Erythroblast (primary cell): ENCODE measurements at regions not wholly inside any gene's neighbourhood (a gene's known extent, or its start where the extent isn't known, plus 50 kb on each side); places are given as distances from the start of the nearest gene placed in this dataset.

Source experiments
- GATA1 ChIP-seq: IDR thresholded peaks from 2 replicates; pipeline ENCODE4 v1.6.1; 2011; ENCODE audit warnings: low read depth, mild to moderate bottlenecking, control low read depth, low read length, moderate library complexity
- POLR2A ChIP-seq: IDR thresholded peaks from 2 replicates; pipeline ENCODE4 v1.6.1; 2011; ENCODE audit warnings: mild to moderate bottlenecking, low read length

GRCh38 chr10:4080225-4080805 is 295.3 kb upstream of the KLF6 start:
- TF ChIP-seq POLR2A = no peak
- no peak for TF ChIP-seq GATA1
